ENCODE measurements at regions not wholly inside any gene's neighbourhood (a gene's known extent, or its start where the extent isn't known, plus 50 kb on each side); places are given as distances from the start of the nearest gene placed in this dataset.

DNA sequence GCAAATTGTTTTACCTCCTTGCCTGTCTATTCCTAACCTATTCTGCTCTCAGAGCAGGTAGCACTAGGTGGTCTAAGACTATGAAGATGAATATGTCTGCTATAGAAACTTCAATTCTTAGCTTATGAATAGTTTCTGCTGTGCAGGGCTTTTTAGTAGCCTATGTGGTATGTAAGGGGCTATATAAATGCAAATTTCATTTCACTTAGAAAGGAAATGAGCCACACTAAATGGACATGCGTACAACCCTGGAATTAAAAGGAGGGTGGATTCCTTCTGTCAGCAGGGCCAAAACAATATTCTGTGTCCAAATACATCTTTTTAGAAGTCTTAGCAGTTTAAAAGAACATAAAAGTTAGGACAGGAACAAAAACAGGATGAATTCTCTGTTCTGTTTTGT is 163.9 kb upstream of the GEMIN8 start:
- TF ChIP-seq TAF1 (IDR thresholded peaks at IDR 0.05; ENCODE audit: borderline replicate concordance, low read depth, low read length) (no peak), GABPA (IDR thresholded peaks at IDR 0.05; ENCODE audit: low read depth) (no peak), FOXJ3 (CRISPR knock-in tag; IDR thresholded peaks at IDR 0.05) (no peak), EZH2phosphoT487 (IDR thresholded peaks at IDR 0.05; ENCODE audit: borderline replicate concordance, low read depth) (no peak), JUND (IDR thresholded peaks at IDR 0.05) (no peak), YY1 (IDR thresholded peaks at IDR 0.05; ENCODE audit: low read depth) (no peak), EP300 (IDR thresholded peaks at IDR 0.05; ENCODE audit: borderline replicate concordance in 1 of 2, low read depth in 1 of 2, low read length in 1 of 2) (no peak), FOSL2 (IDR thresholded peaks at IDR 0.05; ENCODE audit: borderline replicate concordance, low read depth) (no peak), SIN3A (IDR thresholded peaks at IDR 0.05; ENCODE audit: borderline replicate concordance, low read depth, low read length) (no peak)
- TF ChIP-seq, protein P1, sequence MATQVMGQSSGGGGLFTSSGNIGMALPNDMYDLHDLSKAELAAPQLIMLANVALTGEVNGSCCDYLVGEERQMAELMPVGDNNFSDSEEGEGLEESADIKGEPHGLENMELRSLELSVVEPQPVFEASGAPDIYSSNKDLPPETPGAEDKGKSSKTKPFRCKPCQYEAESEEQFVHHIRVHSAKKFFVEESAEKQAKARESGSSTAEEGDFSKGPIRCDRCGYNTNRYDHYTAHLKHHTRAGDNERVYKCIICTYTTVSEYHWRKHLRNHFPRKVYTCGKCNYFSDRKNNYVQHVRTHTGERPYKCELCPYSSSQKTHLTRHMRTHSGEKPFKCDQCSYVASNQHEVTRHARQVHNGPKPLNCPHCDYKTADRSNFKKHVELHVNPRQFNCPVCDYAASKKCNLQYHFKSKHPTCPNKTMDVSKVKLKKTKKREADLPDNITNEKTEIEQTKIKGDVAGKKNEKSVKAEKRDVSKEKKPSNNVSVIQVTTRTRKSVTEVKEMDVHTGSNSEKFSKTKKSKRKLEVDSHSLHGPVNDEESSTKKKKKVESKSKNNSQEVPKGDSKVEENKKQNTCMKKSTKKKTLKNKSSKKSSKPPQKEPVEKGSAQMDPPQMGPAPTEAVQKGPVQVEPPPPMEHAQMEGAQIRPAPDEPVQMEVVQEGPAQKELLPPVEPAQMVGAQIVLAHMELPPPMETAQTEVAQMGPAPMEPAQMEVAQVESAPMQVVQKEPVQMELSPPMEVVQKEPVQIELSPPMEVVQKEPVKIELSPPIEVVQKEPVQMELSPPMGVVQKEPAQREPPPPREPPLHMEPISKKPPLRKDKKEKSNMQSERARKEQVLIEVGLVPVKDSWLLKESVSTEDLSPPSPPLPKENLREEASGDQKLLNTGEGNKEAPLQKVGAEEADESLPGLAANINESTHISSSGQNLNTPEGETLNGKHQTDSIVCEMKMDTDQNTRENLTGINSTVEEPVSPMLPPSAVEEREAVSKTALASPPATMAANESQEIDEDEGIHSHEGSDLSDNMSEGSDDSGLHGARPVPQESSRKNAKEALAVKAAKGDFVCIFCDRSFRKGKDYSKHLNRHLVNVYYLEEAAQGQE (IDR thresholded peaks at IDR 0.05; ENCODE audit: low read depth, low read length): no peak
- TF ChIP-seq, protein P2, sequence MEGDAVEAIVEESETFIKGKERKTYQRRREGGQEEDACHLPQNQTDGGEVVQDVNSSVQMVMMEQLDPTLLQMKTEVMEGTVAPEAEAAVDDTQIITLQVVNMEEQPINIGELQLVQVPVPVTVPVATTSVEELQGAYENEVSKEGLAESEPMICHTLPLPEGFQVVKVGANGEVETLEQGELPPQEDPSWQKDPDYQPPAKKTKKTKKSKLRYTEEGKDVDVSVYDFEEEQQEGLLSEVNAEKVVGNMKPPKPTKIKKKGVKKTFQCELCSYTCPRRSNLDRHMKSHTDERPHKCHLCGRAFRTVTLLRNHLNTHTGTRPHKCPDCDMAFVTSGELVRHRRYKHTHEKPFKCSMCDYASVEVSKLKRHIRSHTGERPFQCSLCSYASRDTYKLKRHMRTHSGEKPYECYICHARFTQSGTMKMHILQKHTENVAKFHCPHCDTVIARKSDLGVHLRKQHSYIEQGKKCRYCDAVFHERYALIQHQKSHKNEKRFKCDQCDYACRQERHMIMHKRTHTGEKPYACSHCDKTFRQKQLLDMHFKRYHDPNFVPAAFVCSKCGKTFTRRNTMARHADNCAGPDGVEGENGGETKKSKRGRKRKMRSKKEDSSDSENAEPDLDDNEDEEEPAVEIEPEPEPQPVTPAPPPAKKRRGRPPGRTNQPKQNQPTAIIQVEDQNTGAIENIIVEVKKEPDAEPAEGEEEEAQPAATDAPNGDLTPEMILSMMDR (IDR thresholded peaks at IDR 0.05): no peak
- TF ChIP-seq, protein P3, sequence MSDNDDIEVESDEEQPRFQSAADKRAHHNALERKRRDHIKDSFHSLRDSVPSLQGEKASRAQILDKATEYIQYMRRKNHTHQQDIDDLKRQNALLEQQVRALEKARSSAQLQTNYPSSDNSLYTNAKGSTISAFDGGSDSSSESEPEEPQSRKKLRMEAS (IDR thresholded peaks at IDR 0.05; ENCODE audit: low read depth): no peak
- TF ChIP-seq, protein P4, sequence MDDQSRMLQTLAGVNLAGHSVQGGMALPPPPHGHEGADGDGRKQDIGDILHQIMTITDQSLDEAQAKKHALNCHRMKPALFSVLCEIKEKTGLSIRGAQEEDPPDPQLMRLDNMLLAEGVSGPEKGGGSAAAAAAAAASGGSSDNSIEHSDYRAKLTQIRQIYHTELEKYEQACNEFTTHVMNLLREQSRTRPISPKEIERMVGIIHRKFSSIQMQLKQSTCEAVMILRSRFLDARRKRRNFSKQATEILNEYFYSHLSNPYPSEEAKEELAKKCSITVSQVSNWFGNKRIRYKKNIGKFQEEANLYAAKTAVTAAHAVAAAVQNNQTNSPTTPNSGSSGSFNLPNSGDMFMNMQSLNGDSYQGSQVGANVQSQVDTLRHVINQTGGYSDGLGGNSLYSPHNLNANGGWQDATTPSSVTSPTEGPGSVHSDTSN (IDR thresholded peaks at IDR 0.05): no peak

Measured in SK-N-SH (cell line).